ENCODE measurements at regions not wholly inside any gene's neighbourhood (a gene's known extent, or its start where the extent isn't known, plus 50 kb on each side); places are given as distances from the start of the nearest gene placed in this dataset.

DNA sequence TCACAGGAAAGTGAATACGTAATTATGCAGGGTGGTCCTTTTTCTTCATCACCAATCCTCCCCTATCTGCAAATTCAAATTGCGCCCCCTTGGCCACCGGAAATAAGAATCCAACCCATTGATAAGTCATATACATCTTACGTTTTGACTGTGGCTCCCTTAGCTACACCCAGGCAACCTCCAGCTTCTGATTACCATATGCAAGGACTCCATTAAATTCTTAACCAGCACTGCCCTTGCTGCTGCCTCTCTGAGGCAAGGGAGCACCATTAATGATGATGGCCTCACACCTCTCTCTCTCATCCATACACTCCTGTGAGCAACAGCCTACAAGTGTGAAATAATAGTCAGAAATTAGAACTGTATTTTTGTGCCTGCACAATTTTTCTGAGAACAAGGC lies 106.0 kb upstream of the NOCT start:
- Histone ChIP-seq H3K56ac (ENCODE audit: extremely low read depth, insufficient read depth, low read length) (no peak overlapping the region), H2BK120ac (ENCODE audit: low read depth, low read length) (no peak overlapping the region), H3K79me1 (ENCODE audit: low read depth in 1 of 2, low read length in 2 of 2) (no peaks in the 10 kb centered on the region), H3K27me3 (ENCODE audit: control insufficient read depth, insufficient read depth, low read length) (peaks cover 3% of the 10 kb centered on the region), H2AFZ (replicated peaks; ENCODE audit: low read length, poor library complexity) (no peak overlapping the region), H3K4me1 (ENCODE audit: control insufficient read depth, insufficient read depth, low read length) (peaks cover 6% of the 10 kb centered on the region; the same call in 1 of the 2 replicates), H3K4me3 (ENCODE audit: insufficient read depth, low read depth, low read length) (no peak overlapping the region), H3K4ac (ENCODE audit: low read depth, low read length) (no peak overlapping the region), H3K18ac (ENCODE audit: low read depth, low read length) (no peak overlapping the region), H3K36me3 (ENCODE audit: control insufficient read depth, insufficient read depth, low read length) (no peaks in the 10 kb centered on the region), H3K9ac (ENCODE audit: low read depth, low read length) (no peak overlapping the region), H2AK9ac (replicated peaks; ENCODE audit: low read depth, low read length, poor library complexity) (no peak overlapping the region), H3K4me2 (ENCODE audit: low read depth, low read length) (no peak overlapping the region), H2BK20ac (ENCODE audit: low read depth, low read length) (no peak overlapping the region), H2BK5ac (ENCODE audit: low read depth, low read length, poor library complexity, severe bottlenecking) (no peak overlapping the region), H4K20me1 (ENCODE audit: insufficient read depth, low read length) (no peaks in the 10 kb centered on the region), H2AK5ac (ENCODE audit: low read depth, low read length) (no peak overlapping the region), H4K5ac (ENCODE audit: low read depth, low read length) (no peak overlapping the region), H3K9me3 (ENCODE audit: control insufficient read depth, insufficient read depth, low read length) (no peaks in the 10 kb centered on the region), H3K14ac (replicated peaks; ENCODE audit: low read depth, low read length) (no peak overlapping the region), H4K8ac (ENCODE audit: low read depth in 2 of 2, low read length in 2 of 2) (no peak overlapping the region), H3K9me1 (ENCODE audit: insufficient read depth, low read length) (no peaks in the 10 kb centered on the region), H2BK15ac (ENCODE audit: low read depth, low read length) (no peak overlapping the region), H3K23ac (ENCODE audit: low read depth, low read length) (no peak overlapping the region), H3K27ac (ENCODE audit: insufficient read depth, low read length) (no peak overlapping the region), H4K91ac (ENCODE audit: insufficient read depth, low read depth, low read length) (no peak overlapping the region)
- in situ Hi-C loops (cut with MboI; ENCODE audit: low sequenced_read_pairs) (no loop called here), intact Hi-C loops (cut with micrococcal nuclease) (no loop called here), dilution Hi-C loops (cut with HindIII; ENCODE audit: low sequenced_read_pairs, unreplicated experiment) (no loop called here)
- ChIA-PET CTCF (no interaction called here), POLR2A (ENCODE audit: unreplicated experiment) (interaction anchor here (0.7 kb wide), 1 partner anchor 12 kb away, joined by 6 read pairs; no protein-coding TSS in a partner anchor)
- TF ChIP-seq CEBPB (IDR thresholded peaks at IDR 0.05; ENCODE audit: low read depth, low read length): no peak
- no TSS peak for BruUV-seq (replicated peaks)
- no peak for DNase-seq
- 93% methylated on average over 4 of the region's 4 CpGs; no CpG with 5 or more reads in 1 of the 2 experiments for WGBS, 2 experiments (ENCODE audit: extremely low coverage in 2 of 2, insufficient read length in 1 of 2)
- no peak for ATAC-seq (ENCODE audit: low read depth)
